Stomach (tissue), 4 donors: ENCODE measurements at regions not wholly inside any gene's neighbourhood (a gene's known extent, or its start where the extent isn't known, plus 50 kb on each side); places are given as distances from the start of the nearest gene placed in this dataset.

Experiments
- EP300 ChIP-seq: sonication (generic); formaldehyde crosslinking; IDR thresholded peaks from one replicate; pipeline ENCODE4 v1.6.1; 2017; ENCODE audit warnings: antibody characterized with exemption
- POLR2A ChIP-seq, 4 donors: fragments of 450-650 bp; IDR thresholded peaks; one replicate each; pipeline ENCODE4 v1.6.1; 2016; ENCODE audit warnings: antibody characterized with exemption in 4 of 4, control low read depth in 2 of 4, mild to moderate bottlenecking in 1 of 4, moderate library complexity in 1 of 4
- POLR2AphosphoS5 ChIP-seq, 3 donors: sonication (generic); formaldehyde crosslinking; IDR thresholded peaks; one replicate each; pipeline ENCODE4 v1.6.1; 2016; ENCODE audit warnings: antibody characterized with exemption in 3 of 3
- TF ChIP-seq, protein P1 (sequence below), 7 experiments: fragments of 450-650 bp in 4 of 7; fragments of 200-600 bp in 3 of 7; sonication (generic) in 3 of 7; IDR thresholded peaks; one replicate each; pipeline ENCODE4 v1.5.1; 2016 to 2019; ENCODE audit warnings: antibody characterized with exemption in 7 of 7, control low read depth in 2 of 7, mild to moderate bottlenecking in 1 of 7

DNA sequence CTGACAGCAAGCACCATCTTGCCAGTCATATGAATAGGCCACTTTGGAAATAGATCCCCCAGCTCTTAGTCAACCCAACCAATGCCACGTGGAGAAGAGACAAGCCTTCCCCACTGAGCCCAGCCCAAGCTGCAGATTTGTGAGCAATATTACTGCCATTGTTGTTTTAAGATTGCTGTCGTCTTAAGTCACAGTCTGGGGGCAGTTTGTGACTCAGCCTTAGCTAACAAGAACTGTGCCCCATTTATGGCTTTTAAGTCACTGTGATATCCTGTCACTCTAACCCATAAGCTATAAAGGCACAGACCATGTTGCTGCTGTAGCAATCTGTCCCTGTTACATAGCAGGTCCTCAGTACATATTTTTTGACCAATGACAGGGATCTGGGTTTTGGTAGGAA is 464.2 kb downstream of the MED13L start:
- TF ChIP-seq POLR2A (IDR thresholded peaks at IDR 0.05) (no peak), POLR2AphosphoS5 (IDR thresholded peaks at IDR 0.05) (no peak), EP300 (no peak)
- TF ChIP-seq, protein P1, sequence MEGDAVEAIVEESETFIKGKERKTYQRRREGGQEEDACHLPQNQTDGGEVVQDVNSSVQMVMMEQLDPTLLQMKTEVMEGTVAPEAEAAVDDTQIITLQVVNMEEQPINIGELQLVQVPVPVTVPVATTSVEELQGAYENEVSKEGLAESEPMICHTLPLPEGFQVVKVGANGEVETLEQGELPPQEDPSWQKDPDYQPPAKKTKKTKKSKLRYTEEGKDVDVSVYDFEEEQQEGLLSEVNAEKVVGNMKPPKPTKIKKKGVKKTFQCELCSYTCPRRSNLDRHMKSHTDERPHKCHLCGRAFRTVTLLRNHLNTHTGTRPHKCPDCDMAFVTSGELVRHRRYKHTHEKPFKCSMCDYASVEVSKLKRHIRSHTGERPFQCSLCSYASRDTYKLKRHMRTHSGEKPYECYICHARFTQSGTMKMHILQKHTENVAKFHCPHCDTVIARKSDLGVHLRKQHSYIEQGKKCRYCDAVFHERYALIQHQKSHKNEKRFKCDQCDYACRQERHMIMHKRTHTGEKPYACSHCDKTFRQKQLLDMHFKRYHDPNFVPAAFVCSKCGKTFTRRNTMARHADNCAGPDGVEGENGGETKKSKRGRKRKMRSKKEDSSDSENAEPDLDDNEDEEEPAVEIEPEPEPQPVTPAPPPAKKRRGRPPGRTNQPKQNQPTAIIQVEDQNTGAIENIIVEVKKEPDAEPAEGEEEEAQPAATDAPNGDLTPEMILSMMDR (IDR thresholded peaks at IDR 0.05), result no peak
